Keratinocyte (primary cell): ENCODE measurements at regions not wholly inside any gene's neighbourhood (a gene's known extent, or its start where the extent isn't known, plus 50 kb on each side); places are given as distances from the start of the nearest gene placed in this dataset.

ENCODE experiments used
- DNase-seq: peaks from one replicate; pipeline ENCODE4 v3.0.0-alpha.2; 2011; ENCODE audit warnings: low read depth, missing footprints, low spot score
- FAIRE-seq: peaks from 2 replicates; lab custom pipeline; 2011; peaks lifted over from hg19 to GRCh38; lab: Jason Lieb, UNC
- H2AFZ ChIP-seq: 2 replicates; pipeline ENCODE4 v1.6.0; 2012; ENCODE audit warnings: low read length, control low read depth, inconsistent platforms; ENCODE audit not compliant: control insufficient read depth
- H3K27ac ChIP-seq: 2 replicates; pipeline ENCODE4 v1.5.1; 2011; ENCODE audit warnings: low read length; ENCODE audit not compliant: control insufficient read depth, insufficient read depth
- H3K27me3 ChIP-seq: 3 replicates; pipeline ENCODE4 v1.6.0; 2011; ENCODE audit warnings: low read length; ENCODE audit not compliant: control insufficient read depth, insufficient read depth; ENCODE audit errors: extremely low read depth
- H3K36me3 ChIP-seq, 2 experiments: 2 replicates in 1 of 2; 3 replicates in 1 of 2; pipeline ENCODE4 v1.5.1; 2011; ENCODE audit warnings: low read length in 2 of 2, mild to moderate bottlenecking in 1 of 2; ENCODE audit not compliant: control insufficient read depth in 2 of 2, insufficient read depth in 2 of 2; ENCODE audit errors: extremely low read depth in 1 of 2
- H3K4me1 ChIP-seq: 3 replicates; pipeline ENCODE4 v1.5.1; 2011; ENCODE audit warnings: low read length; ENCODE audit not compliant: control insufficient read depth, insufficient read depth; ENCODE audit errors: extremely low read depth
- H3K4me2 ChIP-seq: 3 replicates; pipeline ENCODE4 v1.6.0; 2011; ENCODE audit warnings: low read depth, low read length; ENCODE audit not compliant: control insufficient read depth, insufficient read depth; ENCODE audit errors: extremely low read depth
- H3K4me3 ChIP-seq, 3 experiments: fragments of 200-600 bp in 1 of 3; sonication (generic) in 1 of 3; 2 replicates in 2 of 3; 3 replicates in 1 of 3; pipeline ENCODE4 v1.5.1; 2011 to 2016; ENCODE audit warnings: low read length in 3 of 3, mild to moderate bottlenecking in 3 of 3, control low read depth in 2 of 3, inconsistent platforms in 1 of 3, low read depth in 1 of 3, mixed read lengths in 1 of 3, mixed run types in 1 of 3, moderate library complexity in 1 of 3; ENCODE audit not compliant: control insufficient read depth in 2 of 3, insufficient read depth in 2 of 3; ENCODE audit errors: extremely low read depth in 1 of 3
- H3K79me2 ChIP-seq: 2 replicates; pipeline ENCODE4 v1.6.0; 2012; ENCODE audit warnings: low read length; ENCODE audit not compliant: control insufficient read depth, insufficient read depth
- H3K9ac ChIP-seq: 3 replicates; pipeline ENCODE4 v1.6.0; 2011; ENCODE audit warnings: low read length; ENCODE audit not compliant: control insufficient read depth, insufficient read depth; ENCODE audit errors: extremely low read depth
- H3K9me1 ChIP-seq: 3 replicates; pipeline ENCODE4 v1.6.0; 2011; ENCODE audit warnings: low read length; ENCODE audit not compliant: control insufficient read depth, insufficient read depth; ENCODE audit errors: extremely low read depth
- H3K9me3 ChIP-seq: 2 replicates; pipeline ENCODE4 v1.5.1; 2012; ENCODE audit warnings: low read depth, low read length; ENCODE audit not compliant: control insufficient read depth
- H4K20me1 ChIP-seq: 3 replicates; pipeline ENCODE4 v1.6.0; 2011; ENCODE audit warnings: low read length; ENCODE audit not compliant: control insufficient read depth, insufficient read depth; ENCODE audit errors: extremely low read depth
- CTCF ChIP-seq, 3 experiments: IDR thresholded peaks in 1 of 3; conservative IDR thresholded peaks in 1 of 3; optimal IDR thresholded peaks in 1 of 3; 2 replicates in 2 of 3; 3 replicates in 1 of 3; pipeline versions ENCODE3 to v1.5.1; 2011; ENCODE audit warnings: low read length in 3 of 3, mild to moderate bottlenecking in 3 of 3, moderate library complexity in 2 of 3, control low read depth in 1 of 3, inconsistent platforms in 1 of 3; ENCODE audit not compliant: insufficient read depth in 2 of 3; ENCODE audit errors: extremely low read depth in 1 of 3
- EZH2 ChIP-seq: IDR thresholded peaks from one replicate; pipeline ENCODE4 v1.6.1; 2012; ENCODE audit warnings: inconsistent platforms, mild to moderate bottlenecking, low read length, moderate library complexity
- dilution Hi-C: fragments of 300-500 bp; cut with MboI; formaldehyde crosslinking; loops from one replicate; pipeline ENCODE4 v1.7.0; 2020; ENCODE audit warnings: low sequenced_read_pairs; ENCODE audit not compliant: extremely low pct_ligation_motif_present

GRCh38 chr10:131425752-131426533, 114.4 kb upstream of the TCERG1L start:
- dilution Hi-C loops = no loop called here
- H3K4me1 ChIP-seq = no peaks in the 10 kb centered on the region

DNA sequence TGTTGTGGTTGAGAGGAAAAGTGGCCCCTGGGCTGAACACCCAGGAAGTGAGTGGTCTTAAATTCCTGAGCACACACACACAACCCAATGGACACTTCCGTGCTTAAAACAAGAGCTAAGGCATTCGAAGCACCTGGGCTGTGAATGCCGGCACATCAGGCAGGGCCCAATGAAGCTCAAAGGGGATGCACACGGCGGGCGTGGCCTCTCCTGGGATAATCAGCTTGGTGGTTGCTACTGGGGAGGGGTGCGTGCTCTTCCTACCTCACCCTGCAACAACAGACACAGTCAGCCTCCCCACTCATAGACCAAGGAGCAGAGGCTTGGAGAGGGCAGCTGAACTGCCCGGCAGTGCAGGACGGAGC, 115.0 kb upstream of the TCERG1L start:
- no peaks in the 10 kb centered on the region for H3K9me1 ChIP-seq
- DNase-seq (no peak), FAIRE-seq (no peak)
- no peaks in the 10 kb centered on the region for H4K20me1 ChIP-seq
- H3K36me3 ChIP-seq = no peaks in the 10 kb centered on the region
- H3K4me3 ChIP-seq = no peak overlapping the region
- no peak overlapping the region for H2AFZ ChIP-seq
- H3K27me3 ChIP-seq = no peaks in the 10 kb centered on the region
- no peak overlapping the region for H3K4me2 ChIP-seq
- no peak overlapping the region for H3K27ac ChIP-seq
- TF ChIP-seq EZH2 (no peak), CTCF (optimal IDR thresholded peaks at IDR 0.05 in 1 of 3, IDR thresholded peaks at IDR 0.05 in 1 of 3, conservative IDR thresholded peaks at IDR 0.05 in 1 of 3; ENCODE audit: extremely low read depth in 1 of 3, insufficient read depth in 2 of 3, low read length in 3 of 3) (no peak)
- peaks cover 13% of the 10 kb centered on the region for H3K9me3 ChIP-seq
- dilution Hi-C loops = no loop called here
- H3K4me1 ChIP-seq = no peaks in the 10 kb centered on the region
- no peaks in the 10 kb centered on the region for H3K79me2 ChIP-seq
- H3K9ac ChIP-seq = no peak overlapping the region

More at GRCh38 chr10:131425752-131426533, 114.4 kb upstream of the TCERG1L start:
- H3K9ac ChIP-seq = no peak overlapping the region
- FAIRE-seq = no peak
- no peak overlapping the region for H3K4me2 ChIP-seq
- H3K9me3 ChIP-seq = peaks cover 13% of the 10 kb centered on the region
- H3K27me3 ChIP-seq = no peaks in the 10 kb centered on the region
- H3K27ac ChIP-seq = no peak overlapping the region
- TF ChIP-seq CTCF (optimal IDR thresholded peaks at IDR 0.05 in 1 of 3, IDR thresholded peaks at IDR 0.05 in 1 of 3, conservative IDR thresholded peaks at IDR 0.05 in 1 of 3; ENCODE audit: extremely low read depth in 1 of 3, insufficient read depth in 2 of 3, low read length in 3 of 3) (no peak), EZH2 (no peak)
- no peaks in the 10 kb centered on the region for H3K36me3 ChIP-seq
- no peak for DNase-seq
- H3K9me1 ChIP-seq = no peaks in the 10 kb centered on the region
- H3K4me3 ChIP-seq = no peak overlapping the region
- H3K79me2 ChIP-seq = no peaks in the 10 kb centered on the region
- no peak overlapping the region for H2AFZ ChIP-seq
- H4K20me1 ChIP-seq = no peaks in the 10 kb centered on the region
